ENCODE measurements at regions not wholly inside any gene's neighbourhood (a gene's known extent, or its start where the extent isn't known, plus 50 kb on each side); places are given as distances from the start of the nearest gene placed in this dataset.

- no peak for TF ChIP-seq SIN3A (conservative IDR thresholded peaks at IDR 0.05 in 1 of 2, IDR thresholded peaks at IDR 0.05 in 1 of 2; ENCODE audit: low read depth in 1 of 2, low read length in 2 of 2)
- no peak for TF ChIP-seq CTCF (IDR thresholded peaks at IDR 0.05; ENCODE audit: control extremely low read depth in 1 of 3, insufficient read depth in 1 of 3, low read depth in 1 of 3, low read length in 3 of 3)
- no peak for TF ChIP-seq EP300 (IDR thresholded peaks at IDR 0.05; ENCODE audit: borderline replicate concordance in 1 of 2, low read depth in 2 of 2, low read length in 2 of 2)
- TF ChIP-seq SUZ12 (IDR thresholded peaks at IDR 0.05; ENCODE audit: low read length): no peak
- TF ChIP-seq POLR2AphosphoS5 (IDR thresholded peaks at IDR 0.05; ENCODE audit: low read depth, low read length): no peak
These were observed 96.4 kb downstream of the BANF2 start for GRCh38 chr20:17796091-17796563.

All from H1 (cell line).